GM10248 (cell line): ENCODE measurements at regions not wholly inside any gene's neighbourhood (a gene's known extent, or its start where the extent isn't known, plus 50 kb on each side); places are given as distances from the start of the nearest gene placed in this dataset.
"Not testable (repeated sequence)": the region's sequence is repeated elsewhere in the genome, so short reads cannot be mapped to it uniquely, and the experiment has no call there.

Source experiments
- CTCF ChIA-PET: fragments of 300-600 bp; sonication (Branson Sonifier 250); formaldehyde crosslinking; extraction: SDS; loops from one replicate; lab custom pipeline; 2021; ENCODE audit warnings: antibody characterized with exemption; lab: Yijun Ruan, JAX
- POLR2A ChIA-PET: fragments of 350-650 bp; sonication (Branson Sonifier 250); formaldehyde crosslinking; extraction: SDS; loops from one replicate; lab custom pipeline; 2020; ENCODE audit warnings: antibody characterized with exemption; lab: Yijun Ruan, JAX
- DNase-seq: peaks from one replicate; pipeline ENCODE4 v3.0.0; 2012; ENCODE audit errors: extremely low spot score
- CTCF ChIP-seq: IDR thresholded peaks from 2 replicates; pipeline ENCODE4 v1.5.1; 2012; ENCODE audit warnings: mild to moderate bottlenecking, low read depth; ENCODE audit errors: extremely low read depth, missing control alignments, control extremely low read depth

- POLR2A ChIA-PET = no interaction called here
- TF ChIP-seq CTCF = no peak
- DNase-seq = no peak
- CTCF ChIA-PET = interaction anchor here (1.0 to 1.3 kb wide), 2 partner anchors 9 to 10 kb away, joined by 3 read pairs; no protein-coding TSS in a partner anchor
These were observed 51.8 kb upstream of the ZSWIM5 start for GRCh38 chr1:45258059-45258650.

DNA sequence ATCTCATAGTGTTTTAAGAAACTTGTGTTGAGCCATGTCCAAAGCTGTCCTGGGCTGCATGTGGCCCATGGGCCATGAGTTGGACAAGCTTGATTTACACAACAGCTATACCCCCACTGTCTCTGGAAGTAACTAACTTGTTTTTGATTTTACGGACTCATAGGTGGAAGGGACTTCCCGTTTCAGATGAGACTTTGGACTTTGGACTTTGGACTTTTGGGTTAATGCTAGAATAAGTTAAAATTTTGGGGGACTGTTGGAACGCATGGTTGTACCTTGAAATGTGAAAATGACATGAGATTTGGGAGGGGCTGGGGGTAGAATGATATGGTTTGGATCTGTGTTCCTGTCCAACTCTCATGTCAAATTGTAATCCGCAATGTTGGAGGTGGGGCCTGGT is 52.6 kb upstream of the ZSWIM5 start:
- POLR2A ChIA-PET = no interaction called here
- CTCF ChIA-PET = interaction anchor here (1.0 to 1.2 kb wide), 2 partner anchors 10 to 14 kb away, joined by 3 read pairs; no protein-coding TSS in a partner anchor
- no peak for DNase-seq
- TF ChIP-seq CTCF = no peak

DNA sequence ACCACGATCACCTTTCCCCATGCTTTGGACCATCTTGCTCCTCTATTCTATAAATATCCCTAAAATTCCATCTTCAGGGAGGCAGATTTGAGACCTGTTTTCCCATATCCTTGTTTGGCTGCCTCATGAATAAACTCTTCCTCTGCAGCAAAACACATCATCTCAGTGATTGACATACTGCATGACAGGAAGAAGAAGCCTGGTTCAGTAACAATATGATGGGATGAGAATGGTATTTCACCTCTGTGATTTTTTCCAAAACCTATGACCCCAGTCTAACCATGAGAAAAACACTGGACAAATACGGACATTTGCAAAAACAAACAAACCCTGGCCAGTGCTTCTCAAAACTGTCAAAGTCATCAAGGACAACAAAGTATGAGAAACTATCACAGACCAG is 53.8 kb upstream of the ZSWIM5 start:
- CTCF ChIA-PET = no interaction called here
- no peak for TF ChIP-seq CTCF

GRCh38 chr1:45263132-45263531 is 56.7 kb upstream of the ZSWIM5 start:
- ChIA-PET CTCF (interaction anchor here (1.5 kb wide), 1 partner anchor 37 kb away, joined by 3 read pairs; no protein-coding TSS in a partner anchor), POLR2A (no interaction called here)
- DNase-seq = no peak
- TF ChIP-seq CTCF = no peak

More for the DNA sequence above, 53.8 kb upstream of the ZSWIM5 start:
- POLR2A ChIA-PET = no interaction called here
- DNase-seq = no peak

DNA sequence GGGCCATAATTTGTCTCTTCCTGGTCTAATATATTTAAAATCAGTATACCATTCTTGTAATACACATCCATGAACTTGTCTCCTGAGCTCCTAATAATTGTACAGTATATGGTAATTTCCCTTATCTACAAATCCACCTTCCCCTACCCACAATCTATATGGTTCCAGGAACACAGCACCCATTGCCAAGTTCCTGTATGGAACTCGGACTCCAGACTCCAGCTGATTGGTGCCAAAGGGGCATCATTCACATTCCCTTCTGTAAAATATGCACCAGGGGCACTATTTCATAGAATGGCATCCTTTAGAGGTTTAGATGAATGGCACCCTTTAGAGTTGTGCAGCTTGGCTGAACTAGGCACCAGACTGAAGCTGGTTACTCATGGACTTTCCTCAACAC is 58.8 kb upstream of the ZSWIM5 start:
- CTCF ChIA-PET = no interaction called here
- POLR2A ChIA-PET = no interaction called here
- TF ChIP-seq CTCF = no peak
- no peak for DNase-seq

- TF ChIP-seq CTCF = no peak
- ChIA-PET POLR2A (no interaction called here), CTCF (no interaction called here)
- DNase-seq = no peak
These were observed 59.9 kb upstream of the ZSWIM5 start for GRCh38 chr1:45266151-45266801.

DNA sequence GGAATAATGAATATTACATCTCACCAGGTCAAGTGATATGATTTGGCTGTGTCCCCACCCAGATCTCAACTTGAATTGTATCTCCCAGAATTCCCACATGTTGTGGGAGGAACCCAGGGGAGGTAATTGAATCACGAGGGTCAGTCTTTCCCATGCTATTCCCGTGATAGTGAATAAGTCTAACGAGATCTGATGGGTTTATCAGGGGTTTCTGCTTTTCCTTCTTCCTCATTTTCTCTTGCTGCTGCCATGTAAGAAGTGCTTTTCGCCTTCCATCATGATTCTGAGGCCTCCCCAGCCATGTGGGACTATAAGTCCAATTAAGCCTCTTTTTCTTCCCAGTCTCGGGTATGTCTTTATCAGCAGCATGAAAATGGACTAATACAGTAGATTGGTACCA is 58.4 kb upstream of the HPDL start:
- POLR2A ChIA-PET, DNase-seq: not testable (repeated sequence)
- CTCF ChIA-PET = interaction anchor here (1.3 kb wide), 1 partner anchor 32 kb away, joined by 3 read pairs; no protein-coding TSS in a partner anchor

- POLR2A ChIA-PET, DNase-seq: not testable (repeated sequence)
- CTCF ChIA-PET = interaction anchor here (1.0 to 1.3 kb wide), 2 partner anchors 10 to 13 kb away, joined by 3 read pairs; no protein-coding TSS in a partner anchor
These were observed 54.4 kb upstream of the HPDL start for GRCh38 chr1:45272267-45272666.
